Calu3 (cell line): ENCODE measurements at regions not wholly inside any gene's neighbourhood (a gene's known extent, or its start where the extent isn't known, plus 50 kb on each side); places are given as distances from the start of the nearest gene placed in this dataset.
"Not testable (repeated sequence)": the region's sequence is repeated elsewhere in the genome, so short reads cannot be mapped to it uniquely, and the experiment has no call there.

Source experiments
- BruUV-seq: library from RNA; stranded (reverse); fragments of 400-500 nt; replicated peaks from 2 replicates; lab custom pipeline; 2021; lab: Mats Ljungman, UMichigan
- CTCF ChIA-PET: fragments of 300-600 bp; sonication (Branson Sonifier 250); formaldehyde crosslinking; loops from one replicate; lab custom pipeline; 2022; ENCODE audit warnings: antibody characterized with exemption; lab: Charles Lee
- DNase-seq: peaks from one replicate; pipeline ENCODE4 v3.0.0; 2022
- H3K27ac Mint-ChIP-seq: one replicate; pipeline ENCODE4 v1.8.0; 2022; ENCODE audit warnings: mixed read lengths; ENCODE audit not compliant: unreplicated experiment
- H3K27me3 Mint-ChIP-seq: one replicate; pipeline ENCODE4 v1.8.0; 2022; ENCODE audit warnings: mixed read lengths; ENCODE audit not compliant: unreplicated experiment
- H3K36me3 Mint-ChIP-seq: one replicate; pipeline ENCODE4 v1.8.0; 2022; ENCODE audit warnings: mild to moderate bottlenecking, moderate library complexity, mixed read lengths; ENCODE audit not compliant: insufficient read depth, unreplicated experiment
- H3K4me1 Mint-ChIP-seq: one replicate; pipeline ENCODE4 v1.8.0; 2022; ENCODE audit warnings: mild to moderate bottlenecking, low read depth, mixed read lengths; ENCODE audit not compliant: unreplicated experiment
- H3K4me3 Mint-ChIP-seq: one replicate; pipeline ENCODE4 v1.8.0; 2022; ENCODE audit warnings: mild to moderate bottlenecking, low read depth, moderate library complexity, mixed read lengths; ENCODE audit not compliant: unreplicated experiment
- H3K9me3 Mint-ChIP-seq: one replicate; pipeline ENCODE4 v1.8.0; 2022; ENCODE audit warnings: low read depth, mixed read lengths; ENCODE audit not compliant: unreplicated experiment
- CTCF ChIP-seq: fragments of 200-600 bp; IDR thresholded peaks from one replicate; pipeline ENCODE4 v1.8.0; 2022; ENCODE audit warnings: antibody characterized with exemption; ENCODE audit not compliant: unreplicated experiment
- intact Hi-C: fragments of 100-400 bp; cut with micrococcal nuclease; formaldehyde crosslinking; loops from one replicate; pipeline ENCODE4 v1.10.0; 2022; ENCODE audit not compliant: unreplicated experiment

- Mint-ChIP-seq H3K36me3 (no peaks in the 10 kb centered on the region), H3K9me3 (peaks cover 5% of the 10 kb centered on the region), H3K4me1 (no peaks in the 10 kb centered on the region), H3K27ac (no peak overlapping the region), H3K27me3 (no peaks in the 10 kb centered on the region), H3K4me3 (no peak overlapping the region)
- CTCF ChIA-PET, result no interaction called here
- intact Hi-C loops, result no loop called here
- no TSS peak for BruUV-seq
- no peak for TF ChIP-seq CTCF
- no peak for DNase-seq
These were observed 760.2 kb upstream of the AGA start for GRCh38 chr4:178202422-178202821.

GRCh38 chr4:178205826-178206225, 763.6 kb upstream of the AGA start:
- CTCF ChIA-PET, result no interaction called here
- TF ChIP-seq CTCF, result no peak
- Mint-ChIP-seq H3K36me3 (no peaks in the 10 kb centered on the region), H3K4me3 (no peak overlapping the region), H3K27me3 (no peaks in the 10 kb centered on the region), H3K9me3 (peaks cover 3% of the 10 kb centered on the region), H3K27ac (no peak overlapping the region), H3K4me1 (no peaks in the 10 kb centered on the region)
- no TSS peak for BruUV-seq
- intact Hi-C loops, result no loop called here
- no peak for DNase-seq

GRCh38 chr4:178215309-178215708, 773.1 kb upstream of the AGA start:
- CTCF ChIA-PET, result no interaction called here
- no peak overlapping the region for H3K27ac Mint-ChIP-seq
- H3K27me3 Mint-ChIP-seq, result no peaks in the 10 kb centered on the region
- H3K4me3 Mint-ChIP-seq, result no peak overlapping the region
- H3K4me1 Mint-ChIP-seq, result no peaks in the 10 kb centered on the region
- no peaks in the 10 kb centered on the region for H3K36me3 Mint-ChIP-seq
- no TSS peak for BruUV-seq
- intact Hi-C loops, result no loop called here
- no peak for TF ChIP-seq CTCF
- no peaks in the 10 kb centered on the region for H3K9me3 Mint-ChIP-seq
- no peak for DNase-seq

- BruUV-seq, result no TSS peak
- no peak overlapping the region for H3K4me3 Mint-ChIP-seq
- CTCF ChIA-PET, result no interaction called here
- TF ChIP-seq CTCF, result no peak
- no peaks in the 10 kb centered on the region for H3K9me3 Mint-ChIP-seq
- H3K4me1 Mint-ChIP-seq, result no peaks in the 10 kb centered on the region
- no peak for DNase-seq
- intact Hi-C loops, result no loop called here
- no peak overlapping the region for H3K27ac Mint-ChIP-seq
- no peaks in the 10 kb centered on the region for H3K36me3 Mint-ChIP-seq
- H3K27me3 Mint-ChIP-seq, result no peaks in the 10 kb centered on the region
These were observed 773.5 kb upstream of the AGA start for GRCh38 chr4:178215763-178216162.

- DNase-seq, intact Hi-C loops, H3K36me3 Mint-ChIP-seq, BruUV-seq, H3K27me3 Mint-ChIP-seq, H3K4me3 Mint-ChIP-seq, CTCF ChIA-PET, H3K9me3 Mint-ChIP-seq: not testable (repeated sequence)
- H3K27ac Mint-ChIP-seq, result peak overlapping the region; percentile 6
- H3K4me1 Mint-ChIP-seq, result peaks cover 11% of the 10 kb centered on the region
These were observed 784.2 kb upstream of the AGA start for GRCh38 chr4:178226421-178226820.
